Endothelial cell of umbilical vein (primary cell): ENCODE measurements at regions not wholly inside any gene's neighbourhood (a gene's known extent, or its start where the extent isn't known, plus 50 kb on each side); places are given as distances from the start of the nearest gene placed in this dataset.

ENCODE experiments used
- BruUV-seq: library from RNA; stranded (reverse); fragments of 400-500 nt; replicated peaks from 2 replicates; lab custom pipeline; 2021; lab: Mats Ljungman, UMichigan
- CTCF ChIA-PET: fragments of 300-600, 350-600 bp; sonication (Branson Sonifier 250); formaldehyde crosslinking; loops from one replicate; lab custom pipeline; 2021; ENCODE audit warnings: antibody characterized with exemption, inconsistent platforms; lab: Charles Lee
- POLR2A ChIA-PET: fragments of 300-600, 350-600 bp; sonication (Branson Sonifier 250); formaldehyde crosslinking; loops from one replicate; lab custom pipeline; 2021; ENCODE audit warnings: antibody characterized with exemption, inconsistent platforms; lab: Charles Lee
- DNase-seq: peaks from one replicate; pipeline ENCODE4 v3.0.0-alpha.2; 2011; ENCODE audit warnings: low read depth, low spot score
- FAIRE-seq: peaks from 2 replicates; lab custom pipeline; 2011; peaks lifted over from hg19 to GRCh38; lab: Jason Lieb, UNC
- H2AFZ ChIP-seq: 2 replicates; pipeline ENCODE4 v1.6.0; 2012; ENCODE audit warnings: low read depth, low read length, control low read depth, inconsistent platforms
- H3K27ac ChIP-seq: 2 replicates; pipeline ENCODE4 v1.5.1; 2011; ENCODE audit warnings: low read depth, mild to moderate bottlenecking, control low read depth, low read length, moderate library complexity; ENCODE audit not compliant: insufficient read depth
- H3K27me3 ChIP-seq, 2 experiments: 2 replicates each; pipeline versions ENCODE4 v1.6.0 to v1.6.1; 2011; ENCODE audit warnings: low read length in 2 of 2, mixed read lengths in 1 of 2; ENCODE audit not compliant: control insufficient read depth in 2 of 2, insufficient read depth in 2 of 2
- H3K36me3 ChIP-seq, 2 experiments: 2 replicates in 1 of 2; 3 replicates in 1 of 2; pipeline ENCODE4 v1.5.1; 2011; ENCODE audit warnings: low read length in 2 of 2, mild to moderate bottlenecking in 1 of 2, moderate library complexity in 1 of 2; ENCODE audit not compliant: control insufficient read depth in 2 of 2, insufficient read depth in 2 of 2; ENCODE audit errors: extremely low read depth in 1 of 2
- H3K4me1 ChIP-seq: 3 replicates; pipeline ENCODE4 v1.5.1; 2011; ENCODE audit warnings: mild to moderate bottlenecking, low read length; ENCODE audit not compliant: control insufficient read depth, insufficient read depth; ENCODE audit errors: extremely low read depth
- H3K4me2 ChIP-seq: 2 replicates; pipeline ENCODE4 v1.6.1; 2011; ENCODE audit warnings: low read length, control low read depth, mixed read lengths; ENCODE audit not compliant: insufficient read depth
- H3K4me3 ChIP-seq, 3 experiments: fragments of 200-600 bp in 1 of 3; sonication (generic), shearing (Covaris generic) in 1 of 3; replicated peaks in 1 of 3; 2 replicates each; pipeline ENCODE4 v1.5.1; 2011 to 2016; ENCODE audit warnings: control low read depth in 3 of 3, low read length in 3 of 3, mild to moderate bottlenecking in 2 of 3, inconsistent platforms in 1 of 3, low read depth in 1 of 3, moderate library complexity in 1 of 3; ENCODE audit not compliant: insufficient read depth in 1 of 3
- H3K79me2 ChIP-seq: 2 replicates; pipeline ENCODE4 v1.6.0; 2012; ENCODE audit warnings: low read length, inconsistent platforms; ENCODE audit not compliant: control insufficient read depth, insufficient read depth
- H3K9ac ChIP-seq: replicated peaks from 2 replicates; pipeline ENCODE3; 2011; ENCODE audit warnings: low read length, control low read depth; ENCODE audit not compliant: insufficient read depth; ENCODE audit errors: extremely low read depth
- H3K9me1 ChIP-seq: replicated peaks from 3 replicates; pipeline ENCODE4 v1.6.0; 2011; ENCODE audit warnings: mild to moderate bottlenecking, low read length; ENCODE audit not compliant: control insufficient read depth, insufficient read depth; ENCODE audit errors: extremely low read depth
- H3K9me3 ChIP-seq: replicated peaks from 2 replicates; pipeline ENCODE4 v1.5.1; 2012; ENCODE audit warnings: low read length, inconsistent platforms; ENCODE audit not compliant: control insufficient read depth, insufficient read depth
- H4K20me1 ChIP-seq: replicated peaks from 2 replicates; pipeline ENCODE3; 2011; ENCODE audit warnings: mild to moderate bottlenecking, low read length; ENCODE audit not compliant: control insufficient read depth, insufficient read depth; ENCODE audit errors: extremely low read depth
- CTCF ChIP-seq, 2 donors: IDR thresholded peaks; 1 replicate in 1 of 2; 2 replicates in 1 of 2; pipeline ENCODE4 v1.5.1; 2011; ENCODE audit warnings: low read length in 2 of 2, mild to moderate bottlenecking in 2 of 2, moderate library complexity in 2 of 2, control low read depth in 1 of 2, inconsistent platforms in 1 of 2, low read depth in 1 of 2; ENCODE audit not compliant: insufficient read depth in 1 of 2; ENCODE audit errors: extremely low read depth in 1 of 2
- EZH2 ChIP-seq: IDR thresholded peaks from 2 replicates; pipeline ENCODE4 v1.6.1; 2012; ENCODE audit warnings: borderline replicate concordance, low read depth, mild to moderate bottlenecking, moderate library complexity, low read length, inconsistent platforms; ENCODE audit not compliant: severe bottlenecking
- FOS ChIP-seq: IDR thresholded peaks from 2 replicates; pipeline ENCODE4 v1.6.1; 2011; ENCODE audit warnings: mild to moderate bottlenecking, low read length, moderate library complexity, borderline replicate concordance; ENCODE audit not compliant: insufficient read depth
- GATA2 ChIP-seq: IDR thresholded peaks from 2 replicates; pipeline ENCODE4 v1.7.0; 2011; ENCODE audit warnings: low read depth, mild to moderate bottlenecking, moderate library complexity, mixed read lengths, low read length; ENCODE audit not compliant: insufficient read length, insufficient read depth
- JUN ChIP-seq: IDR thresholded peaks from 2 replicates; pipeline ENCODE4 v1.6.1; 2011; ENCODE audit warnings: borderline replicate concordance, low read depth; ENCODE audit not compliant: insufficient read length, insufficient read depth
- MAX ChIP-seq: IDR thresholded peaks from 2 replicates; pipeline ENCODE4 v1.6.1; 2011; ENCODE audit not compliant: insufficient read depth, insufficient read length
- MYC ChIP-seq: IDR thresholded peaks from one replicate; pipeline ENCODE4 v1.6.1; 2011; ENCODE audit warnings: mild to moderate bottlenecking, low read depth, low read length
- POLR2A ChIP-seq: IDR thresholded peaks from 2 replicates; pipeline ENCODE4 v1.6.1; 2012; ENCODE audit warnings: low read depth, mild to moderate bottlenecking, control low read depth, low read length
- POLR2AphosphoS5 ChIP-seq: IDR thresholded peaks from 2 replicates; pipeline ENCODE4 v1.6.1; 2012; ENCODE audit warnings: low read depth, mild to moderate bottlenecking, control low read depth, low read length, moderate library complexity; ENCODE audit not compliant: insufficient read depth
- dilution Hi-C: fragments of 300-500 bp; cut with MboI; formaldehyde crosslinking; loops from one replicate; pipeline ENCODE4 v1.15.0; 2019; ENCODE audit warnings: low sequenced_read_pairs; ENCODE audit not compliant: extremely low pct_ligation_motif_present
- intact Hi-C: fragments of 100-400 bp; cut with micrococcal nuclease; formaldehyde crosslinking; loops from one replicate; pipeline ENCODE4 v1.10.0; 2022

- ChIA-PET POLR2A (no interaction called here), CTCF (no interaction called here)
- Histone ChIP-seq H3K4me1 (peaks cover 16% of the 10 kb centered on the region), H3K27ac (no peak overlapping the region), H3K79me2 (no peaks in the 10 kb centered on the region), H4K20me1 (no peaks in the 10 kb centered on the region), H3K27me3 (no peaks in the 10 kb centered on the region), H3K9me3 (no peaks in the 10 kb centered on the region), H2AFZ (no peak overlapping the region), H3K4me2 (no peak overlapping the region), H3K9me1 (no peaks in the 10 kb centered on the region), H3K4me3 (no peak overlapping the region), H3K36me3 (no peaks in the 10 kb centered on the region), H3K9ac (no peak overlapping the region)
- dilution Hi-C loops = no loop called here
- DNase-seq (no peak), FAIRE-seq (no peak)
- no TSS peak for BruUV-seq
- intact Hi-C loops = no loop called here
- TF ChIP-seq EZH2 (no peak), GATA2 (no peak), MAX (no peak), MYC (no peak), POLR2AphosphoS5 (no peak), CTCF (IDR thresholded peaks at IDR 0.05; ENCODE audit: extremely low read depth in 1 of 2, insufficient read depth in 1 of 2, low read depth in 1 of 2, low read length in 2 of 2) (no peak), POLR2A (no peak), FOS (no peak), JUN (no peak)
These were observed 222.3 kb upstream of the ZNF32 start for GRCh38 chr10:43870968-43871439.
